Fibroblast of the aortic adventitia (primary cell): ENCODE measurements at regions not wholly inside any gene's neighbourhood (a gene's known extent, or its start where the extent isn't known, plus 50 kb on each side); places are given as distances from the start of the nearest gene placed in this dataset.

Experiments used
- DNase-seq: peaks from one replicate; pipeline ENCODE4 v3.0.0-alpha.2; 2010; ENCODE audit warnings: low read depth
- H3K4me3 ChIP-seq: 2 replicates; pipeline ENCODE4 v1.5.1; 2011; ENCODE audit warnings: low read depth, mild to moderate bottlenecking, control low read depth, low read length, moderate library complexity
- TF ChIP-seq, protein P1 (sequence below): IDR thresholded peaks from 2 replicates; pipeline ENCODE4 v1.5.1; 2011; ENCODE audit warnings: mild to moderate bottlenecking, low read length, control low read depth, inconsistent platforms; ENCODE audit not compliant: insufficient read depth

DNA sequence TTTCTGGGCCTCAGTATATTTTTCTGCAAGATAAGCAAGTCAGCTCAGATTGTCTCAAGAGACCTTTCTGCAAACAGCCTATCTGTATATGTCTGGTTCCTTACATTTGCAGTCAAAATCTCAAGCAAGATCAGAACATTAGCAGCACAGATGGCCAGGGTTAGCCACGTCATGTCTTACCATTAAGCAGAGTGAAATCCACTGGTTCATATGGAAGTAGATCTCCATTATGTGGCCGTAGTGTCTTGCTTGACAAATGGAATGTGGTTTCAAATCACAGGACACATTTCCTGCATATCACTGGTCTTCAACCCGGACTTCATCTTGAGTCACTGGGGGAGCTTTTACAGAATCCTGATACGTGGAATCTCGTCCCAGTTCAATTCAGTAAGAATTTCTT lies 500.2 kb downstream of the FBXO15 start:
- peak; percentile 41 for DNase-seq
- TF ChIP-seq, protein P1, sequence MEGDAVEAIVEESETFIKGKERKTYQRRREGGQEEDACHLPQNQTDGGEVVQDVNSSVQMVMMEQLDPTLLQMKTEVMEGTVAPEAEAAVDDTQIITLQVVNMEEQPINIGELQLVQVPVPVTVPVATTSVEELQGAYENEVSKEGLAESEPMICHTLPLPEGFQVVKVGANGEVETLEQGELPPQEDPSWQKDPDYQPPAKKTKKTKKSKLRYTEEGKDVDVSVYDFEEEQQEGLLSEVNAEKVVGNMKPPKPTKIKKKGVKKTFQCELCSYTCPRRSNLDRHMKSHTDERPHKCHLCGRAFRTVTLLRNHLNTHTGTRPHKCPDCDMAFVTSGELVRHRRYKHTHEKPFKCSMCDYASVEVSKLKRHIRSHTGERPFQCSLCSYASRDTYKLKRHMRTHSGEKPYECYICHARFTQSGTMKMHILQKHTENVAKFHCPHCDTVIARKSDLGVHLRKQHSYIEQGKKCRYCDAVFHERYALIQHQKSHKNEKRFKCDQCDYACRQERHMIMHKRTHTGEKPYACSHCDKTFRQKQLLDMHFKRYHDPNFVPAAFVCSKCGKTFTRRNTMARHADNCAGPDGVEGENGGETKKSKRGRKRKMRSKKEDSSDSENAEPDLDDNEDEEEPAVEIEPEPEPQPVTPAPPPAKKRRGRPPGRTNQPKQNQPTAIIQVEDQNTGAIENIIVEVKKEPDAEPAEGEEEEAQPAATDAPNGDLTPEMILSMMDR = no peak
- no peak overlapping the region for H3K4me3 ChIP-seq

DNA sequence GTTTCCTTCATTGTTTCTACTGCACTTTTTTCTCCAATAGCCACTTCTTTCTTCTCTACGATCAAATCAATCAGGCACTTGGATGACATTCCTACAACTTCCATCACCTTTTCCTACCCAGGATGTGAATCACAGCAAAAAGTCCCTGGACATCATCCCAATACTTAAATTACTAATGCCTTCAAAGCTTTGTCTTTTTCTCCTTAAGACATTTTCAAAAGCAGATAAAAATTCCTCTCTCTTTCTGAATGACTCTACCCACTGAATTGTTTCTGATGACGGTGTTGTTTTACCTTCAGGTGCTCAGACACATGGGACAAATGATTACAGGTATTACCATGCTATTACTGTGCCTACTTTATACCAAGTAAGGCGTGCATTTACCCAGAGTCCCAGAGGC lies 500.9 kb downstream of the FBXO15 start:
- DNase-seq = peak; percentile 86
- H3K4me3 ChIP-seq = no peak overlapping the region
- TF ChIP-seq, protein P1 = no peak

DNA sequence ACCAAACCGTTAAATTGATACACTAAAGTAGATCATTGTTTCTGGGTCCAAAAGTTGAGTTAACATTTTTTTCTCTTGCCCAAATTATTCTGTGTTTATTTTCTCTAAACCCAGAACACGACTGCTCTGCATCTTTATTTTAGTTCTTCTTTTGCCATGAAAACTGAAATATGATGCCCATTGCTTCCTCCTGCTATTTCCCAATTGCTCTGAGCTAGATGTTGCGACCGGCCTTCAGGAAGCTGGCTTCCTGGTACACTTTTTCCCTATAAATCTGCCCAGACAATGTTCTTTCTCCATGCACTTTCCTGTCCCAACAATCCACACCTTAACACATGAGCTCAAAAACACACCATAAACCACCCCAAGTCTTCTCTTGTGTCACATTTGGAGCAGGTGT lies 501.4 kb downstream of the FBXO15 start:
- peak; percentile 24 for DNase-seq
- H3K4me3 ChIP-seq = no peak overlapping the region
- TF ChIP-seq, protein P1 = no peak

DNA sequence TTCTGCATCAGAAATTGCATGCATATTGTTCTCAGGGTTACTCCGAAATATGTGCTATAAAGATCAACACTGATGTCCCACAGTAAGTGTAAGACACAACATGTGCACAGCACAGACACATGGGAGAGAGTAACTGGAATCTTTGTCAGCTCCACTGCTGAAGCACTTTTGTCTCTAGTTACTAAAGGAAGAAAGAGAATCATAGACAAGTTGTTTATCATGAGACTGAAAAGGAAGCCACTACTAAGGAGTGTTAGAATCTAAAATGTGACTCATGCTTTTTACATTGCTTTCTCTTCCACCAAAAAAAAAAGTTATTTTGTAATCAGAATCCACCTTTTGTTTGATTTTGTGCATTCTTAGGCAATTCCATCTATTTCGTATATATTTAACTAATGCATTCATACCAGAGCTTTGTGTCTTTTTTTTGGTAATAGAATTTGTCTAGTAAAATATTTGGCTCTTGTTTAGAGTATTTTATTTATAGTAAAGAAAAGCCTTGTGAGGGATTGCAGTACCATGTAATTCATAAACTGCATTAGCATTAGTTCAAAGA lies 502.4 kb downstream of the FBXO15 start:
- TF ChIP-seq, protein P1 = no peak
- DNase-seq = peak; percentile 23
- H3K4me3 ChIP-seq = no peak overlapping the region

DNA sequence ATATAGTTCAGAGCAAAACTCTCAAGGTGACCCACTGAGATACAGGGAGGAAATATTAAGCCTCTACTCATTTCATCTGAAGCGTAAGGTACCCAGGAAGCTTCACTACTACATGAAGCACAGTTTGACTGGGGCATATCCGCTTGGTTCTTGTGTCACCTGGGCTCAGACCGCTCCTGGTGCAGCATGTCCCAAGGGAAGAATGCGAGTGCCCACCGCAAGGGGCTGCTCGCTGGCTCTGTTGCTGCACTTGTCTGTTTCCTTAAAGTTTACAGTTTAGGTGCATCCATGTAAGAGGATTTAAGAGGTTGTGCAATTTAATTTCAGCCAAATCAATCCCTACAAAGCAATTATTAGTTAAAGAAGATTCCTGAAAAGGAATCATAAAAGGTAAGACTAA lies 507.8 kb downstream of the FBXO15 start:
- no peak overlapping the region for H3K4me3 ChIP-seq
- no peak for DNase-seq
- TF ChIP-seq, protein P1 = no peak

DNA sequence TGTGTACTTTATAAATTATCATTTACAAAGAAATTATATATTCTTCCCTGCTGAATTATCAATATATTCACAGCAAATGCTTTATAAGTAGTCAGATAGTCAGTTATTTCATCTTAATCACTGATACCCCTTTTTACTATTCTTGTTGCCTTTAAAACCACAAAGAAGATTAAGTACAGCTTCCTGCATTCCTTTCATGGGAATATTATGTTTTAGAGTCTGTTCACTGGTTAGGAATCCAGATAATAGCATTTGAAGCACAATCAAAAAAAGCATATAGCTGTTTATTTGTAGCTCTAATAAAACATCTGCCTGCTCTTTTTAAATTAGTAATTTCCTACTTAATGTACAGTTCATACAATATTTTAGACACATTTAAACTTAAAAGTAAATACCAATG lies 508.9 kb downstream of the FBXO15 start:
- DNase-seq = peak; percentile 58
- TF ChIP-seq, protein P1 = no peak
- no peak overlapping the region for H3K4me3 ChIP-seq

DNA sequence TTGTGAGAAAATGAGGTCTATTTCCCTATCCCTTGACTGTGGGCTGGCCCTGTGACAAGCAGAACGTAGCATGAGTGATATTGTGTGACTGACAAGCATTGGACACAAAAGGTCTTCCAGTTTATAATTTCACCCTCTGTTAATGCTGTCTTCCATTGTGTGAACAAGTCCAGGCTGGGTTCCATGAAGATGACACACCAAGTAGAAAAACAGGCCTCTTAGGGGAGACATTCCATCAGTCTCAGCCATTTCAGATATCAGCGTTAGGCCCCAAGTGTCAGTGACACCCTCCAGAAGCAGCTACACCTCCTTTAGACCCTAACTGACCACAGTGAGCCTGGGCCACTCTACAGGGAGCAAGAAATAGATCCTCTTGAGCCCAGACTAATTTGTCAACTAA lies 511.3 kb downstream of the FBXO15 start:
- DNase-seq = no peak
- TF ChIP-seq, protein P1 = no peak

More for the DNA sequence above, 511.3 kb downstream of the FBXO15 start:
- H3K4me3 ChIP-seq = no peak overlapping the region
